ENCODE measurements at regions not wholly inside any gene's neighbourhood (a gene's known extent, or its start where the extent isn't known, plus 50 kb on each side); places are given as distances from the start of the nearest gene placed in this dataset.

GRCh38 chr7:47180516-47180826, 401.4 kb downstream of the TNS3 start:
- TF ChIP-seq CTCF (IDR thresholded peaks at IDR 0.05) (peak in 3 of 12 donors; percentile 5 to 14 (median 7)), POLR2A (IDR thresholded peaks at IDR 0.05) (no peak)

All from heart left ventricle (tissue), 13 donors.